Thyroid gland (tissue), 4 donors: ENCODE measurements at regions not wholly inside any gene's neighbourhood (a gene's known extent, or its start where the extent isn't known, plus 50 kb on each side); places are given as distances from the start of the nearest gene placed in this dataset.

Experiments
- CTCF ChIP-seq, 6 experiments: fragments of 200-600 bp in 3 of 6; fragments of 450-650 bp in 3 of 6; sonication (generic) in 3 of 6; IDR thresholded peaks; one replicate each; pipeline ENCODE4 v1.5.1; 2016 to 2019; ENCODE audit warnings: antibody characterized with exemption in 6 of 6, mild to moderate bottlenecking in 2 of 6, inconsistent platforms in 1 of 6, moderate library complexity in 1 of 6
- POLR2A ChIP-seq, 2 donors: fragments of 450-650 bp; IDR thresholded peaks; one replicate each; pipeline ENCODE4 v1.6.1; 2017; ENCODE audit warnings: antibody characterized with exemption in 2 of 2, mild to moderate bottlenecking in 2 of 2, moderate library complexity in 1 of 2

GRCh38 chr14:101340556-101340955 lies 220.7 kb upstream of the DIO3 start:
- TF ChIP-seq POLR2A (IDR thresholded peaks at IDR 0.05) (no peak), CTCF (IDR thresholded peaks at IDR 0.05) (no peak)
